GM19372 (cell line): ENCODE measurements at regions not wholly inside any gene's neighbourhood (a gene's known extent, or its start where the extent isn't known, plus 50 kb on each side); places are given as distances from the start of the nearest gene placed in this dataset.
"Not testable (repeated sequence)": the region's sequence is repeated elsewhere in the genome, so short reads cannot be mapped to it uniquely, and the experiment has no call there.

Experiments used
- ATAC-seq: cut with Tn5 transposase; IDR thresholded peaks from one replicate; pipeline ENCODE4 v1.9.1; 2021; ENCODE audit warnings: mild to moderate bottlenecking, low read depth, moderate library complexity; ENCODE audit not compliant: unreplicated experiment

DNA sequence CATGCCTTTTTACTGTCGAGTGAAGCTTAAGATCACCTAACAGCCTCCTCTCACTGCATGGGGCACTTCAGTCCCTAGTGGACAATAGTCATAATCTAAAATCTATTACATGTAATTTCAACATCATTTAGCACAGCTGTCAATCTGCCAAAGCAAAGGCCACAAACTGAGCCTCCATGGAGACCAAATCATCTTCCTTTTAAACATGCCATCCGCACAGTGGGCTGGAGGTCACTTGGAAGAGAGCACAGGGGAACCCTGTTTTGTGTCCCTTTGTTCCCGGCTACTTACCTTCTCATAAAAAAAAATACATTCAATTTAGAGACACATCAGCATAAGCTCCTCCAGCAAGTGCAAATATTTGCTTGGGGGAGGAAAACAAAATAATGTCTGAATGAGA, 167.3 kb downstream of the SQOR start:
- no peak for ATAC-seq

DNA sequence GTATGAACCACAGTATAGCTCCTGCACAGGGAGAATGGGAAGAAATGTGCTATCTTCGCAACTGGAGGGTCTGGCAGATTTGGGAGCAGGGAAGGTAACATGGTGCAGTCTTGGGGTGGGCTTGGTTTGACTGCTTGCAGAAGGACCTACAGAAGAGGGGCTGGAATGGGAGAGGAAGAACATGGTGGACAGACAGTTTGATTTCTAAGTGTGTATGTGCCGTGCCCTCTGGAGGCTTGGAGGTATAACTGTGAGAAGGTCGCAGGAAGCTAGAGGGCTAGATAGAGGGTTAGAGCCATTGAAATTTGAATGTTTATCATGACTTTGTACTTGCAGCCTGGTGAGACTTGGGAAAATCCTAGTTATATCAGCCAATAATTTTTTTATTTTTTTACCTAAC, 169.2 kb downstream of the SQOR start:
- ATAC-seq, result no peak

GRCh38 chr15:45810201-45810600, 175.4 kb downstream of the SQOR start:
- no peak for ATAC-seq

DNA sequence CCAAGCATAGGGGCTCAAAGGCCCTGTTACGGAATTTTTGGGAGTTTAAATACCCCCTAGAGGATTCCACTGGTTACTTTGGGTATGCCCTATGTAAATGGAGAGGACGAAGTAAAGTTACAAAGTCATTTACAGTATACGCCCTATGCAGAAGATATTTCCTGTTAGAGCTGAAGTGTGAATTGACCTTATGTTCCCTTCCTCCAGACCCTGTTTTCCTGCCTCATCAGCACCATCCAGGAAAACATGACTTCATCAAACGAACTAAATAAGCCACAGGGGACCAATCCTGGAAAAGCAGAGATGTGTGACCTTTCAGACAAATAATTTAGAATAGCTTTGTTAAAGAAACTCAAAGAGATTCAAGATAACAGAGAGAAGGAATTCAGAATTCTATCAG, 177.4 kb downstream of the SQOR start:
- ATAC-seq, result no peak

GRCh38 chr15:45817578-45817977, 182.7 kb downstream of the SQOR start:
- ATAC-seq, result not testable (repeated sequence)

- no peak for ATAC-seq
These were observed 186.6 kb downstream of the SQOR start for GRCh38 chr15:45821390-45821789.

DNA sequence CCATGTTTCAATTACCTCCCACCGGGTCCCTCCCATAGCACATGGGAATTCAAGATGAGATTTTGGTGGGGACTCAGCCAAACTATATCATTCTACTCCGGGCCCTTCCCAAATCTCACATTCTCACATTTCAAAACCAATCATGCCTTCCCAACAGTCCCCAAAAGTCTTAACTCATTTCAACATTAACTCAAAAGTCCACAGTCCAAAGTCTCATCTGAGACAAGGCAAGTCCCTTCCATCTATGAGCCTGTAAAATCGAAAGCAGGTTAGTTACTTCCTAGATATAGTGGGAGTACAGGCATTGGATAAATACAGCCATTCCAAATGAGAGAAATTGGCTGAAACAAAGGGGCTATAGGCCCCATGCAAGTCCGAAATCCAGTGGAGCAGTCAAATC, 188.1 kb downstream of the SQOR start:
- not testable (repeated sequence) for ATAC-seq

GRCh38 chr15:45827275-45827674, 192.4 kb downstream of the SQOR start:
- no peak for ATAC-seq

DNA sequence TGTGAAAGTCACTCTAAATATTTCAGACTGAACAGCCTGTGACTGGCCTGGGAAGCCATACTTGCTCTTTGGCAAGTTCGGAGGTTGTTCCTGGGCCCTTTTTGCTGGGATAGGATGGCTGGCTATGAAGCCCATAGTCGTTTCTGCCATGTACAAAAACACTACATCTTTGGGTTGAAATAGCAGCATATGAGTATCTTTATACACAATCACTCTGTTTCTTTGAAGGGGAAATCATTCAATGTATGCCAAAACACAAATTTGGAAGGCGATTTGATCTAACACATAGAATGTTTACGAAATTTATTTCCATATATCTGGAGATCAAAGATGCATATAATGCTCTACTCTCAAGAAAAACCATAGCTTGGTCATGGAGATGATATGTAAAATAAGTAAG, 192.9 kb downstream of the SQOR start:
- no peak for ATAC-seq

DNA sequence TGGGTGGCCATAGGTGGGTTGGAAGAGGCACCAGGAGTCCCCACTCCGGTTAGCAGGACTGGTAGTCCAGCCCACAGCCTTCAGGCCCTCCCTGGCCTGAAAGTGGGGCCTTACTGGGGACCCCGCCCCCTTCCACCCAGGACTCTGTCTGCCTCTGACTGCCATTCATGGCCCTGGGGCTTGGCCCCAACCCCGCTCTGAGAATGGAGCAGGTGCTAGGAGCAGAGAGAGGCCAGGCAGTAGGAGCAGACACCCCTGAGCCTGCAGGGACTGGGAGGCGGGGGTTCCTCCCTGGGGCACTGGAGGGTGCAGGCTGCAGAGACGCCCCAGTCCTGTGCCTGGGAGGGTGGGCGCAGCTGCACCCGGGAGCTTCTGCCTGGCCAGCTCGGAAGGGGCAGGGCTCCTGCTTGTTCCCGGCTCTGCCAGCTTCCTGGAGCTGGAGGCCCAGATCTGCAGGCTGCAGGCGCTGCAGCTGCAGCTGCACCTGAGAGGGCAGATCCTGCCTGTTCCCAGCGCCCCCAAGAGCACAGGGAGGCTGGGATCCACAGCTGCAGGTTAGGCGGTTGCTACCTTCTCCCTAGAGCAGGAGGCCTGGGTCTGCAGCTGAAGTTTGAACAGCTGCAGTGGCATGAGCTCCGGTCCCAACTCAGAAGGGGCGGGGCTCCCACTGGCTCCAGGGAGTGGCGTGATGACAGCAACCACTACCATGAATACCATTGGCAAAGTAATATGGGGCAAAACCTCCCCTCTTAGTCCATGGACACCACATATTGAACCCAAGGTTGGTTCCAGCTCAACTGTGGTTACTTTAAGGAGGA, 194.7 kb downstream of the SQOR start:
- ATAC-seq, result no peak

GRCh38 chr15:45831787-45832186, 197.0 kb downstream of the SQOR start:
- no peak for ATAC-seq

- ATAC-seq, result no peak
These were observed 199.8 kb downstream of the SQOR start for GRCh38 chr15:45834622-45835021.

GRCh38 chr15:45842151-45842550, 207.3 kb downstream of the SQOR start:
- ATAC-seq, result no peak

GRCh38 chr15:45847645-45848044, 212.8 kb downstream of the SQOR start:
- ATAC-seq, result no peak

DNA sequence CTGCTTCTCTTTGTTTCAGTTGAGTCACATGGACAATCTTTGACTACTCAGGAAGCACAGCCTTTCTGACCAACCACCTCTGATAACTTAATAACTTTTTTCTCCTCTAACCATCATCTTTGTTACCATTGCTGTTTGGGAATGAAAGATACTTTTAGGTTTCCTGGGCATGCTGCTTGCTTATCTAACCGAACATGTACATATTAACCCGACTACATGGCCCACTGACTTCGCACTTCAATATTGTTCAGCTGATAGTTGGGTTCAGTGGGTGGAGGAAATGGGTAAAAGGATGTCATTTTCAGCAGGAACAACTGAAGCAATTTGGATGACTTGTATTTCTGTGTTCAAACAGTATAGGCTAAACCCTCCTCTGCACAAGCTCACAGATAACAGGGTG, 214.3 kb downstream of the SQOR start:
- ATAC-seq, result no peak

DNA sequence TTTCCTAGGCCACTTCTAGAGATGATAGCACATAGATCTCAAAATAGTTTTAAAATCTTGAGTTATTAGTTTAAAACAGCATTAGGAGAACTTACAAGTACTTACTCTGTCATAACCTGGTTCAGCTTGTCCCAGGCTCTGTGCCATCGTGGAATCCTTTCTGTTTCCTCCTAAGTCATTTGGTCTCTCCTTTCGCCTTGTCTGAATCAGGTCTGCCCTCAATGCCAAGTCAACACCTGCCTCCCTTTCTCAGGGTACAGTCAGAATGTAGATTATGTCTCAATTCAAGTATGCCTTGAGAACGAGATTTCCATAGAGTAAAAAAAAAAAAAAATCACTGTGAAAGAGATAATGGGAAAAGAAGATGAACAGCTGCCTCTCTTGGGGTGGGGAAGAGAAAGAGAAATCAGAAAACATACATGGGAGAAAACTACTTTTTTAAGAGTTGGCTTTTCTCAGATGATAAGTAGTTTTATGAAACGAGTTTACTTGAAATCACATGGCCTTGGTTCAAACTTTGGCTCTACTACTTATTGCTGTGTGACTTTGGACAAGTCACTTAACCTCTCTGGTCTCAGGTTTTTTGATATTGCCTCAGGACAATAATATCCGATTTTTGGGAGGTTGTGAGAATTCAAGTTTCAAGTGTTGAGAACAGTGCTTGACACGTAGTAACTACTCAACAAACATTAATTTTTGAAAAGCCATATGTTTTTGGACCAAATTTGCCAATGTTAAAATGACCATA, 219.8 kb downstream of the SQOR start:
- ATAC-seq, result no peak

DNA sequence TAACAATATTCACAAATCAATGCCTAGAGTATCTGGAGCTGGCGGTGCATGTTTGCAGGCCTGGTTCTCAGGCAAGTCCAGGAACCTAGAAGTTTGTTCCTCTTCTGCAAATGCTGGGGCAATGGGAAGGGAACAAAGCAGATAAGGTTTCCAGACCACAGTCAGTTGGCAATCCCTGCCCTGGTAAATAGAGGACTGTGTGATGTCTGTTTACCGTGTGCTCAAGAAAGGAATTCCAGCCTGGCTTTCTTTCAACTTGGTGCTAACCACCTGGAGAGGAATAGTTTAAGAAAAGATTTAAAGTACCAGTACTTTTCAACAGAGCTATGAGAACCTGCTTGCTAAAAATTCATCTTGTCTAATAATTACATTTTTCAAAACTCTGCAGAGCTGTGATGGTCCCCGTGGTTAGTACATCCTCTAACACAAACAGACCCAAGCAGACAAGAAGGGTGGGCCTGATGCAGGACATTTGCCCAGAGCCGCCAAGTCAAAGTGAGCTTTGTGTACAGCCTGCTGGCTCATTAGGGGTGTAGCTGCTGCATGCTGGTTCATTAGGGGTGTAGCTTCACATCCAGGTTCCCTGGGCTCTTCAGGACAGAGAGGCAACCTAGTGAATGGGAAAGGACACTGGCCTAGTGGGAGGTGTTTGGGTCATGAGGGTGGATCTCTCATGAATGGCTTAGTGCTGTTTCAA, 220.5 kb downstream of the SQOR start:
- ATAC-seq, result no peak

DNA sequence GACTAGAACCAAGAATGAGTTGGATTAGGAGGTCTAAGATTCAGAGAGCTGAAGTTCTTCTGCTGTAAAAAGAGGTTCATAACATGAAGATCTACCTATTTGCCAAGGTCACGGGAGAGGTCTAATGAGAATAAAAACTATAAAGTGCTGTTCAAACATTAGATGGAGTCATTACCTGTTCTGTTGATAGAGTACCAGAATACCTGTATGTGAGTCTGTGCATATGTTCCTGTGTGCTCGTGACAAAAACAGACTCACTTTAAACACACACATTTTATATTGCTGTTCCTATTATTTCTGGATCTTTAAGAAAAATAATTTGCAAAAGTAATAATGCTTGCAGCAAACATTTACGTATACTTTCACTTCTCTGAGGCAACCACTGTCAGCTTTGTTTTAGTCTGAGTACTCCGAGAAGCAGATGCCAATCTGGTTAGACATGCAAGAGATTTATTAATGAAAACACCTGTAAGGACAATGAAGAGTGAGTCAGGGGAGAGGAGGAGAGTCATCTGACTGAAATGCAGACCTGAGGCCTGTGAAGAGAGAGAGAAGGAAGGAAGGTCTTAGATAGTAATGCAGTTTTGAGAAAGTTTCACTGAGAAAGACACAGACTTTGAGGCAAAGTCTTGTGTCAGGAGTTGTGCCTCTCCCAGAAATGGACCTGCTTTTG, 221.2 kb downstream of the SQOR start:
- ATAC-seq, result no peak

- ATAC-seq, result no peak
These were observed 222.5 kb downstream of the SQOR start for GRCh38 chr15:45857291-45857690.

DNA sequence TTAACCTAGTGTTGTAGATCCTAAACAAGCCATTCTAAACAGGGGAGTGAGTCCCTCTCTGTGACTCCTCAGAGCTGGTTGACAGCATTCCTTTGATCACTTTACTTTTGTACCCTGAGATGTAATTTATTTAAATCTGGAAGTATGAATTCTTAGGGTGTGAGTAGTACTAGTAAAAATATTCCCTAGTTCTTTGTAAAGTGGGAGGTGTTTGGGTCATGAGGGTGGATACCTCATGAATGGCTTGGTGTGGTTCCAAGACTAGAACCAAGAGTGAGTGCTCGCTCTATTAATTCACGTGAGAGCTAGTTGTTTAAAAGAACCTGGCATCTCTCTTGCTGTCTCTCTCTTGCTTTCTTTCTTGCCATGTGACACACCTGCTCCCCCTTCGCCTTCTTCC, 223.7 kb downstream of the SQOR start:
- ATAC-seq, result no peak

DNA sequence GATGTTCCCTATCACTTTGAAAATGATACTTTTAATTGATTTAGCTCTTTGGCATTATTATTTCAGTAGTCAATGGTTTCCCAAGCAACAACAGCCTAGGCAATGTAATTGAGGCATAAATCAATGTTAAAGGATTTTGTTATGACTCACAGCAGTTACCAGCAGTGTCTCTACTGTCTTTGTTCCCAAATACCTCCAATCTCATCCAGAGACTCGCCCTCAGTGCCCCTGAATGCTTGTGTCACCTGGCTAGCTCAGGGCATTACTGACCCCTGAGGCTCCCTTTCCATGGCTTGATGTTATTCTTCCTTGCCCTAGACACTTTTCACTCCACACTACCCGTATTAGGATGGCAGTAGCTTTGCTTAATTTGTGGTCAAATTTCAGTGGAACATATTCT, 227.2 kb downstream of the SQOR start:
- ATAC-seq, result no peak
